ENCODE measurements at regions not wholly inside any gene's neighbourhood (a gene's known extent, or its start where the extent isn't known, plus 50 kb on each side); places are given as distances from the start of the nearest gene placed in this dataset.

- DNase-seq = no peak
These were observed 90.5 kb upstream of the NSMCE3 start for GRCh38 chr15:29360152-29360551.

DNA sequence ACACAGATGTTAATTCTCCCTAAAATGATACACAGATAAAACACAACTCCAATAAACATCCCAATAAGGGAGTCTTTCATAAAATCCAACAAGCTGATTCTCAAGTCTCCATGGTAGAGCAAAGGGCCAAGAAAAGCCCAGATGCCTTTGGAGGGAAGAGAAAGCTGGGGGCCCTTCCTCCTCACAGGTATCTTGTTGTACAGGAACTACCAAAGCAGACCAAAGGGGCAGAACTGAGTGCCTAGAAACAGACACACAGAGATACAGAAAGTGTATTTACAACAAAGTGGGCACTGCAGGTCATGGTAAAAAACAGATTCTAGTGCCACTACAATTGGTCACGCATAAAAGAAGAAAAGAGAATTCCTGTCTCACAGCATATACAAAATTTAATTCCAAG, 87.2 kb upstream of the NSMCE3 start:
- DNase-seq = no peak

DNA sequence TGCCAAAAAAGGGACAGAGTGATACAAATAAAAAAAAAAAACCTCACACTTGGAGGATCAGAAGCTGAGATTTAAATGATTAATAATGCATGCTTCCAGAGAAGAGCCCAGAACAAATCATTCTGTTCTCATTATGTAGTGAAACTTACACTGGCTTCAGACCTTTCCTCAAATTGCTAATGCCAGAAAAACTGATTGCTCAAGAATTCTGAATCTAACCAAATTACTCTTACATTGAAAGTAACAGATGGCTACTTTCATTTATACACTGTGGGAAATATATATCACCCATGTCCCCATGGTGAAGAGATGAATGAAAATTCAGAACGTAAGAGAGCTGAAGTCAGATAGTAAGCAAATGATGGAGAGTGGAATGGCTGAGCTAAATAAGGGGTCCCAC, 85.9 kb upstream of the NSMCE3 start:
- no peak for DNase-seq

DNA sequence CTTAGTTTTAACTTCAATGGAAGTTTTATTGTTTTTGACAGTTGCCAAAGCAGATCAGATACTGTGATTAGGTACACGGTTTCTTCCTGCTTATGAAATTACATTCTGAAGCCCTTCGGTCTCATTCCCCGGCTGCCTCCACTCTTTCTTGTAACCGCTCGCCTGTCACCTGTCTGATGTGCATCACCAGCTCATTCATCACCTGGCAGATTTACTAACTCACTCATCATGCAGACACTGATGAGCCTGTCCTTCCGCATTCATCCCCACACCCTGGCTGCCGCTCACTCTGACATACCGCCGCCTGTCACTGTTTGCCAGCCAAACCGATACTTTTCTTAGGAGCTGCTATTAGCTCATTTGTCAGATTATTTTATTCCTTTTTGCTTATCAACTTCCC, 82.8 kb upstream of the NSMCE3 start:
- no peak for DNase-seq

- no peak for DNase-seq
These were observed 79.6 kb upstream of the NSMCE3 start for GRCh38 chr15:29349196-29349595.

- DNase-seq = no peak
These were observed 78.8 kb upstream of the NSMCE3 start for GRCh38 chr15:29348336-29348914.

- no peak for DNase-seq
These were observed 77.4 kb upstream of the NSMCE3 start for GRCh38 chr15:29346998-29347397.

GRCh38 chr15:29345549-29346525, 76.2 kb upstream of the NSMCE3 start:
- no peak for DNase-seq

- no peak for DNase-seq
These were observed 74.9 kb upstream of the NSMCE3 start for GRCh38 chr15:29344474-29344873.

GRCh38 chr15:29343229-29343628, 73.6 kb upstream of the NSMCE3 start:
- no peak for DNase-seq

DNA sequence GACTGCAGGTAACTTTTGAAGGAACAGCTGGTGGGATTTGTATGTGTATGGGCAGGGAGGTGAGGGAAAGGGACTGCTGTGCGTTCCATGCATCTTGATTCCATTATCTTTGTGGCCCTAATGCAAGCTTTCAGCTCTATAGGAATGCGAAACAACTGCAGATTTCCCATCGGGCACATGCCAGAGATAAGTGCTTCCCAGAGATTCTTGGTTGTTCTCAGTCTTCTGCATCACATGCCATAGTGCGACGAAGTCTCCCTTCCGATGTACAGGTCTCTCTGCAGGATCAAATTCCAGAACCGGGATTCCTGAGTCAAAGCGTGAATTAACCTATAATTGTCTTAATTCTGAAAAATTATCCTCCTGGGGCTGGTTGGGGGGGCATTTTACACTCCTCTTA, 72.6 kb upstream of the NSMCE3 start:
- no peak for DNase-seq

- DNase-seq = no peak
These were observed 67.7 kb upstream of the NSMCE3 start for GRCh38 chr15:29337156-29337959.

DNA sequence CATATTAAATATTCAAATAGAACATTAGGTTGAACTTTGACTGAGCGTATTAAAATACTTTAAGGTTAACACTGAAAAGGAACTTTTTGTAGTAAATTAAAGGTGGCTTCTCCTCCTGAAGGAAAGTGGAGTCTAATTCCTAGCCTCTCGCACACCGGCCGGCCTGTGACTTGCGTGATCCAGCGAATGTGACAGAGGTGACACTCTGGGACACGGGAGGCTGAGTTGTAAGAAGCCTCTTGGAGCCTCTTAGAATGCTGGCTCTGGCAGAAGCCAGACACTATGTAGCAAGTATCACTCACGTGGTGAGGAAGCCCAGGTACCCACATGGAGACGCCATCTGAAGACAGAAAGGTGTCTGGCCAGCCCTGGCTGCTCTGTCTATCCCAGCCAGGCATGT, 64.9 kb upstream of the NSMCE3 start:
- DNase-seq = no peak

DNA sequence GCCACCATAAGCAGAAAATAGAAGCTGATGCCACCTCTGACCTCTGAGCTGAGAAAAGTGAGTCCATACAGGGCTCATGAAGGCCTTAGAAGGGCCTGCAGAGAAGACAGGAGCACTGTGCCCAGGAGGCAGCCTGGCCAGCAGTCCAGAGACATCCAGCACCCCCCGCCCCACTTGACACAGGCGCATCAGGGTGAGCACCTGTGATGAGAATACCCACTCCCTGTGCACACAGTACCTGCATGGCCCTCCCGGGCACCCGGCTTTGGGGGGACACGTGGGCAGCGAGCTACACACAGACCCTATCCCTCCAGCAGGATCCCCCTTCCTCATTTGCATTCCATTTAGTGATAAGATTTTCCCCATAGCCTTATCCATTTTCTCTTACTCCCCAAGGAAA, 63.6 kb upstream of the NSMCE3 start:
- DNase-seq = no peak

- DNase-seq = no peak
These were observed 62.0 kb upstream of the NSMCE3 start for GRCh38 chr15:29331669-29332068.

- no peak for DNase-seq
These were observed 61.4 kb upstream of the NSMCE3 start for GRCh38 chr15:29331071-29331470.

DNA sequence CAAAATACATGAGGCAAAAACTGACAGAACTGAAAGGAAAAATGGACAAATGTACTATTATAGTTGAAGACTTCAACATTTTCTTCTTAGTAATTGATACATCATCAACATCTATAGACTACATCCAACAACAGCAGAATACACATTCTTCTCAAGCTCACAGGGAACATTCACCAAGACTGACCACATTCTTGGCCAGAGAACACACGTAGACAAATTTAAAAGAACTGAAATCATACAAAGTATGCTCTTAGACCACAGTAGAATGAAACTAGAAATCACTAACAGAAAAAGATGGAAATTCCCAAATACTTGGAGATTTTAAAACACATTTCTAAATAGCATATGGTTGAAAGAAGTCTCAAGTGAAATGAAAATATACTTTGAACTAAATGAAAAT, 55.1 kb upstream of the NSMCE3 start:
- DNase-seq = no peak

GRCh38 chr15:29323557-29323956, 53.9 kb upstream of the NSMCE3 start:
- no peak for DNase-seq

DNA sequence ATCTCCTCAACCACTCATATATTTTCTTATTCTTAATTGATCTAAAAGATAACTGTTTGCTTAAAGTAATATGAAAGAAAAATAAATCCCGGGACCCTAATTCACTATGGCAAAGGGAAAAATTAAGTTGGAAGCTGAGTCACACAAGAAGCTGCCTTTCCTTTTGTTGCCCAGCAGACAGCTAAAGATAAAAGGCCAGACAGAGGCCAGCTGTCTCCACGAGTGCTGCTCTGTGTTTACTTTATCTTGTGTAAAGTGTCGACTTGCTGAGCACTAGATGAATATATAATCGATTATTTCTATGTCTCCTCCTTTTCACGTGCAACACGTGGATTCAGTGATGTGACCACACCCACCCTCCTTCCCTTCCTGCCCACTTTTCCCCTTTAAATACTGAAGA, 52.8 kb upstream of the NSMCE3 start:
- DNase-seq = no peak

- DNase-seq = no peak
These were observed 50.8 kb upstream of the NSMCE3 start for GRCh38 chr15:29320420-29320819.

GRCh38 chr15:29319823-29320222, 50.2 kb upstream of the NSMCE3 start:
- no peak for DNase-seq

All from EL (cell line).